Endothelial cell of umbilical vein (primary cell): ENCODE measurements at regions not wholly inside any gene's neighbourhood (a gene's known extent, or its start where the extent isn't known, plus 50 kb on each side); places are given as distances from the start of the nearest gene placed in this dataset.

Experiments used
- BruUV-seq: library from RNA; stranded (reverse); fragments of 400-500 nt; replicated peaks from 2 replicates; lab custom pipeline; 2021; lab: Mats Ljungman, UMichigan
- CTCF ChIA-PET: fragments of 300-600, 350-600 bp; sonication (Branson Sonifier 250); formaldehyde crosslinking; loops from one replicate; lab custom pipeline; 2021; ENCODE audit warnings: antibody characterized with exemption, inconsistent platforms; lab: Charles Lee
- POLR2A ChIA-PET: fragments of 300-600, 350-600 bp; sonication (Branson Sonifier 250); formaldehyde crosslinking; loops from one replicate; lab custom pipeline; 2021; ENCODE audit warnings: antibody characterized with exemption, inconsistent platforms; lab: Charles Lee
- DNase-seq: peaks from one replicate; pipeline ENCODE4 v3.0.0-alpha.2; 2011; ENCODE audit warnings: low read depth, low spot score
- FAIRE-seq: peaks from 2 replicates; lab custom pipeline; 2011; peaks lifted over from hg19 to GRCh38; lab: Jason Lieb, UNC
- H2AFZ ChIP-seq: 2 replicates; pipeline ENCODE4 v1.6.0; 2012; ENCODE audit warnings: low read depth, low read length, control low read depth, inconsistent platforms
- H3K27ac ChIP-seq: 2 replicates; pipeline ENCODE4 v1.5.1; 2011; ENCODE audit warnings: low read depth, mild to moderate bottlenecking, control low read depth, low read length, moderate library complexity; ENCODE audit not compliant: insufficient read depth
- H3K27me3 ChIP-seq, 2 experiments: 2 replicates each; pipeline versions ENCODE4 v1.6.0 to v1.6.1; 2011; ENCODE audit warnings: low read length in 2 of 2, mixed read lengths in 1 of 2; ENCODE audit not compliant: control insufficient read depth in 2 of 2, insufficient read depth in 2 of 2
- H3K36me3 ChIP-seq, 2 experiments: 2 replicates in 1 of 2; 3 replicates in 1 of 2; pipeline ENCODE4 v1.5.1; 2011; ENCODE audit warnings: low read length in 2 of 2, mild to moderate bottlenecking in 1 of 2, moderate library complexity in 1 of 2; ENCODE audit not compliant: control insufficient read depth in 2 of 2, insufficient read depth in 2 of 2; ENCODE audit errors: extremely low read depth in 1 of 2
- H3K4me1 ChIP-seq: 3 replicates; pipeline ENCODE4 v1.5.1; 2011; ENCODE audit warnings: mild to moderate bottlenecking, low read length; ENCODE audit not compliant: control insufficient read depth, insufficient read depth; ENCODE audit errors: extremely low read depth
- H3K4me2 ChIP-seq: 2 replicates; pipeline ENCODE4 v1.6.1; 2011; ENCODE audit warnings: low read length, control low read depth, mixed read lengths; ENCODE audit not compliant: insufficient read depth
- H3K4me3 ChIP-seq, 3 experiments: fragments of 200-600 bp in 1 of 3; sonication (generic), shearing (Covaris generic) in 1 of 3; replicated peaks in 1 of 3; 2 replicates each; pipeline ENCODE4 v1.5.1; 2011 to 2016; ENCODE audit warnings: control low read depth in 3 of 3, low read length in 3 of 3, mild to moderate bottlenecking in 2 of 3, inconsistent platforms in 1 of 3, low read depth in 1 of 3, moderate library complexity in 1 of 3; ENCODE audit not compliant: insufficient read depth in 1 of 3
- H3K79me2 ChIP-seq: 2 replicates; pipeline ENCODE4 v1.6.0; 2012; ENCODE audit warnings: low read length, inconsistent platforms; ENCODE audit not compliant: control insufficient read depth, insufficient read depth
- H3K9ac ChIP-seq: replicated peaks from 2 replicates; pipeline ENCODE3; 2011; ENCODE audit warnings: low read length, control low read depth; ENCODE audit not compliant: insufficient read depth; ENCODE audit errors: extremely low read depth
- H3K9me1 ChIP-seq: replicated peaks from 3 replicates; pipeline ENCODE4 v1.6.0; 2011; ENCODE audit warnings: mild to moderate bottlenecking, low read length; ENCODE audit not compliant: control insufficient read depth, insufficient read depth; ENCODE audit errors: extremely low read depth
- H3K9me3 ChIP-seq: replicated peaks from 2 replicates; pipeline ENCODE4 v1.5.1; 2012; ENCODE audit warnings: low read length, inconsistent platforms; ENCODE audit not compliant: control insufficient read depth, insufficient read depth
- H4K20me1 ChIP-seq: replicated peaks from 2 replicates; pipeline ENCODE3; 2011; ENCODE audit warnings: mild to moderate bottlenecking, low read length; ENCODE audit not compliant: control insufficient read depth, insufficient read depth; ENCODE audit errors: extremely low read depth
- EZH2 ChIP-seq: IDR thresholded peaks from 2 replicates; pipeline ENCODE4 v1.6.1; 2012; ENCODE audit warnings: borderline replicate concordance, low read depth, mild to moderate bottlenecking, moderate library complexity, low read length, inconsistent platforms; ENCODE audit not compliant: severe bottlenecking
- FOS ChIP-seq: IDR thresholded peaks from 2 replicates; pipeline ENCODE4 v1.6.1; 2011; ENCODE audit warnings: mild to moderate bottlenecking, low read length, moderate library complexity, borderline replicate concordance; ENCODE audit not compliant: insufficient read depth
- GATA2 ChIP-seq: IDR thresholded peaks from 2 replicates; pipeline ENCODE4 v1.7.0; 2011; ENCODE audit warnings: low read depth, mild to moderate bottlenecking, moderate library complexity, mixed read lengths, low read length; ENCODE audit not compliant: insufficient read length, insufficient read depth
- JUN ChIP-seq: IDR thresholded peaks from 2 replicates; pipeline ENCODE4 v1.6.1; 2011; ENCODE audit warnings: borderline replicate concordance, low read depth; ENCODE audit not compliant: insufficient read length, insufficient read depth
- MYC ChIP-seq: IDR thresholded peaks from one replicate; pipeline ENCODE4 v1.6.1; 2011; ENCODE audit warnings: mild to moderate bottlenecking, low read depth, low read length
- POLR2A ChIP-seq: IDR thresholded peaks from 2 replicates; pipeline ENCODE4 v1.6.1; 2012; ENCODE audit warnings: low read depth, mild to moderate bottlenecking, control low read depth, low read length
- POLR2AphosphoS5 ChIP-seq: IDR thresholded peaks from 2 replicates; pipeline ENCODE4 v1.6.1; 2012; ENCODE audit warnings: low read depth, mild to moderate bottlenecking, control low read depth, low read length, moderate library complexity; ENCODE audit not compliant: insufficient read depth
- dilution Hi-C: fragments of 300-500 bp; cut with MboI; formaldehyde crosslinking; loops from one replicate; pipeline ENCODE4 v1.15.0; 2019; ENCODE audit warnings: low sequenced_read_pairs; ENCODE audit not compliant: extremely low pct_ligation_motif_present
- intact Hi-C: fragments of 100-400 bp; cut with micrococcal nuclease; formaldehyde crosslinking; loops from one replicate; pipeline ENCODE4 v1.10.0; 2022
- TF ChIP-seq, protein P1 (sequence below): IDR thresholded peaks from 2 replicates; pipeline ENCODE4 v1.6.1; 2011; ENCODE audit not compliant: insufficient read depth, insufficient read length

DNA sequence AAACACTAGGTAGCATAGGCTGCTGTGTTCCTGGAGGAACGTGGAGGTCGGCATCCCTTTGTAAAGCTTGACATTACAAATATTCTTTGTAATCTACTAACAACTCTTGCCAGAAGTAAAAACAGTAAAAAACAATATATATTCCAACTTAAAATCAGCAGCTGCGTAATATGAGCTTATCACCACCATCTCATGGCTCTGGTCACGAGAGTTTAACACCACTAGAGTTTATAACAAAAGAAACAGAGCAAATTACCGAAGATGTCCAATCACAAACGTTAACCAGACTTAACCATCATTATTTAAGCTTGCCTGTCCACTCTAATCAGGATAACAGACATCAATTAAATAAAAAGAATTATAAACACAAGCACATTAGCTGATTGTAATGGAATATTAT is 236.7 kb downstream of the PCDH7 start:
- POLR2A ChIA-PET = no interaction called here
- H3K9me3 ChIP-seq = no peaks in the 10 kb centered on the region
- no TSS peak for BruUV-seq
- intact Hi-C loops = no loop called here
- TF ChIP-seq GATA2 = no peak
- TF ChIP-seq, protein P1, sequence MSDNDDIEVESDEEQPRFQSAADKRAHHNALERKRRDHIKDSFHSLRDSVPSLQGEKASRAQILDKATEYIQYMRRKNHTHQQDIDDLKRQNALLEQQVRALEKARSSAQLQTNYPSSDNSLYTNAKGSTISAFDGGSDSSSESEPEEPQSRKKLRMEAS = no peak
- no peak for TF ChIP-seq FOS
- no peak for TF ChIP-seq MYC
- TF ChIP-seq JUN = no peak
- TF ChIP-seq POLR2AphosphoS5 = no peak
- no peak overlapping the region for H3K9ac ChIP-seq
- no peak overlapping the region for H2AFZ ChIP-seq
- dilution Hi-C loops = no loop called here
- DNase-seq = no peak
- no peaks in the 10 kb centered on the region for H3K27me3 ChIP-seq
- no peaks in the 10 kb centered on the region for H3K79me2 ChIP-seq
- H3K4me1 ChIP-seq = no peaks in the 10 kb centered on the region
- CTCF ChIA-PET = interaction anchor here (0.9 kb wide), 1 partner anchor 12 kb away, joined by 3 read pairs; no protein-coding TSS in a partner anchor
- no peaks in the 10 kb centered on the region for H3K36me3 ChIP-seq
- H3K27ac ChIP-seq = no peak overlapping the region
- H3K9me1 ChIP-seq = no peaks in the 10 kb centered on the region
- no peak overlapping the region for H3K4me3 ChIP-seq
- H3K4me2 ChIP-seq = no peak overlapping the region
- no peaks in the 10 kb centered on the region for H4K20me1 ChIP-seq
- no peak for FAIRE-seq

DNA sequence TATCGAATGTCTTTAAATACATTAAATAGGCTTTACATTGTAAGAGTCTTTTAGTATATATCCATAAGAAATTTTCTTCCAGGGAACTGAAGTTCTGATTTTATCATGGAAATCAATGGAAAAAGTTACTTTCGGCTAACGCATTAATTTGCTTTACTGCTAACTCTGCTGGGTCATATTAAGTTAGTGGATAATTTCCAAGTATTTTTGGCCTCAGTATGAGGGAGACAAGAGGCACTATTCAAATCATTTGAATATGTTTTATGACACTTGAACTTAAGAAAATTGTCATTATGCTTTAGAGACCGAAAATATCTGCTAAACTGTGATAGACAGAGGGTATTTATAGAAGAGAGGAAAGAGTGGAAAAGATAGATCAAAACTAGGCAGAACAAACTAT is 237.5 kb downstream of the PCDH7 start:
- Histone ChIP-seq H4K20me1 (no peaks in the 10 kb centered on the region), H3K4me3 (no peak overlapping the region), H3K9me3 (no peaks in the 10 kb centered on the region), H3K27me3 (no peaks in the 10 kb centered on the region), H3K36me3 (no peaks in the 10 kb centered on the region), H2AFZ (no peak overlapping the region), H3K4me1 (peaks cover 2% of the 10 kb centered on the region), H3K79me2 (no peaks in the 10 kb centered on the region), H3K9ac (no peak overlapping the region), H3K27ac (no peak overlapping the region), H3K4me2 (no peak overlapping the region), H3K9me1 (no peaks in the 10 kb centered on the region)
- FAIRE-seq = no peak
- intact Hi-C loops (no loop called here), dilution Hi-C loops (no loop called here)
- DNase-seq = no peak
- ChIA-PET CTCF (interaction anchor here (0.9 kb wide), 1 partner anchor 12 kb away, joined by 3 read pairs; no protein-coding TSS in a partner anchor), POLR2A (no interaction called here)
- BruUV-seq = no TSS peak
- TF ChIP-seq GATA2 (no peak), MYC (no peak), JUN (no peak), POLR2A (no peak), FOS (no peak), POLR2AphosphoS5 (no peak), EZH2 (no peak)
- TF ChIP-seq, protein P1 = no peak
